Endothelial cell of umbilical vein (primary cell): ENCODE measurements at regions not wholly inside any gene's neighbourhood (a gene's known extent, or its start where the extent isn't known, plus 50 kb on each side); places are given as distances from the start of the nearest gene placed in this dataset.

Experiments
- BruUV-seq: library from RNA; stranded (reverse); fragments of 400-500 nt; replicated peaks from 2 replicates; lab custom pipeline; 2021; lab: Mats Ljungman, UMichigan
- CTCF ChIA-PET: fragments of 300-600, 350-600 bp; sonication (Branson Sonifier 250); formaldehyde crosslinking; loops from one replicate; lab custom pipeline; 2021; ENCODE audit warnings: antibody characterized with exemption, inconsistent platforms; lab: Charles Lee
- POLR2A ChIA-PET: fragments of 300-600, 350-600 bp; sonication (Branson Sonifier 250); formaldehyde crosslinking; loops from one replicate; lab custom pipeline; 2021; ENCODE audit warnings: antibody characterized with exemption, inconsistent platforms; lab: Charles Lee
- DNase-seq: peaks from one replicate; pipeline ENCODE4 v3.0.0-alpha.2; 2011; ENCODE audit warnings: low read depth, low spot score
- FAIRE-seq: peaks from 2 replicates; lab custom pipeline; 2011; peaks lifted over from hg19 to GRCh38; lab: Jason Lieb, UNC
- H2AFZ ChIP-seq: 2 replicates; pipeline ENCODE4 v1.6.0; 2012; ENCODE audit warnings: low read depth, low read length, control low read depth, inconsistent platforms
- H3K27ac ChIP-seq: 2 replicates; pipeline ENCODE4 v1.5.1; 2011; ENCODE audit warnings: low read depth, mild to moderate bottlenecking, control low read depth, low read length, moderate library complexity; ENCODE audit not compliant: insufficient read depth
- H3K27me3 ChIP-seq, 2 experiments: 2 replicates each; pipeline versions ENCODE4 v1.6.0 to v1.6.1; 2011; ENCODE audit warnings: low read length in 2 of 2, mixed read lengths in 1 of 2; ENCODE audit not compliant: control insufficient read depth in 2 of 2, insufficient read depth in 2 of 2
- H3K36me3 ChIP-seq, 2 experiments: 2 replicates in 1 of 2; 3 replicates in 1 of 2; pipeline ENCODE4 v1.5.1; 2011; ENCODE audit warnings: low read length in 2 of 2, mild to moderate bottlenecking in 1 of 2, moderate library complexity in 1 of 2; ENCODE audit not compliant: control insufficient read depth in 2 of 2, insufficient read depth in 2 of 2; ENCODE audit errors: extremely low read depth in 1 of 2
- H3K4me1 ChIP-seq: 3 replicates; pipeline ENCODE4 v1.5.1; 2011; ENCODE audit warnings: mild to moderate bottlenecking, low read length; ENCODE audit not compliant: control insufficient read depth, insufficient read depth; ENCODE audit errors: extremely low read depth
- H3K4me2 ChIP-seq: 2 replicates; pipeline ENCODE4 v1.6.1; 2011; ENCODE audit warnings: low read length, control low read depth, mixed read lengths; ENCODE audit not compliant: insufficient read depth
- H3K4me3 ChIP-seq, 3 experiments: fragments of 200-600 bp in 1 of 3; sonication (generic), shearing (Covaris generic) in 1 of 3; replicated peaks in 1 of 3; 2 replicates each; pipeline ENCODE4 v1.5.1; 2011 to 2016; ENCODE audit warnings: control low read depth in 3 of 3, low read length in 3 of 3, mild to moderate bottlenecking in 2 of 3, inconsistent platforms in 1 of 3, low read depth in 1 of 3, moderate library complexity in 1 of 3; ENCODE audit not compliant: insufficient read depth in 1 of 3
- H3K79me2 ChIP-seq: 2 replicates; pipeline ENCODE4 v1.6.0; 2012; ENCODE audit warnings: low read length, inconsistent platforms; ENCODE audit not compliant: control insufficient read depth, insufficient read depth
- H3K9ac ChIP-seq: replicated peaks from 2 replicates; pipeline ENCODE3; 2011; ENCODE audit warnings: low read length, control low read depth; ENCODE audit not compliant: insufficient read depth; ENCODE audit errors: extremely low read depth
- H3K9me1 ChIP-seq: replicated peaks from 3 replicates; pipeline ENCODE4 v1.6.0; 2011; ENCODE audit warnings: mild to moderate bottlenecking, low read length; ENCODE audit not compliant: control insufficient read depth, insufficient read depth; ENCODE audit errors: extremely low read depth
- H3K9me3 ChIP-seq: replicated peaks from 2 replicates; pipeline ENCODE4 v1.5.1; 2012; ENCODE audit warnings: low read length, inconsistent platforms; ENCODE audit not compliant: control insufficient read depth, insufficient read depth
- H4K20me1 ChIP-seq: replicated peaks from 2 replicates; pipeline ENCODE3; 2011; ENCODE audit warnings: mild to moderate bottlenecking, low read length; ENCODE audit not compliant: control insufficient read depth, insufficient read depth; ENCODE audit errors: extremely low read depth
- EZH2 ChIP-seq: IDR thresholded peaks from 2 replicates; pipeline ENCODE4 v1.6.1; 2012; ENCODE audit warnings: borderline replicate concordance, low read depth, mild to moderate bottlenecking, moderate library complexity, low read length, inconsistent platforms; ENCODE audit not compliant: severe bottlenecking
- FOS ChIP-seq: IDR thresholded peaks from 2 replicates; pipeline ENCODE4 v1.6.1; 2011; ENCODE audit warnings: mild to moderate bottlenecking, low read length, moderate library complexity, borderline replicate concordance; ENCODE audit not compliant: insufficient read depth
- GATA2 ChIP-seq: IDR thresholded peaks from 2 replicates; pipeline ENCODE4 v1.7.0; 2011; ENCODE audit warnings: low read depth, mild to moderate bottlenecking, moderate library complexity, mixed read lengths, low read length; ENCODE audit not compliant: insufficient read length, insufficient read depth
- JUN ChIP-seq: IDR thresholded peaks from 2 replicates; pipeline ENCODE4 v1.6.1; 2011; ENCODE audit warnings: borderline replicate concordance, low read depth; ENCODE audit not compliant: insufficient read length, insufficient read depth
- MYC ChIP-seq: IDR thresholded peaks from one replicate; pipeline ENCODE4 v1.6.1; 2011; ENCODE audit warnings: mild to moderate bottlenecking, low read depth, low read length
- POLR2A ChIP-seq: IDR thresholded peaks from 2 replicates; pipeline ENCODE4 v1.6.1; 2012; ENCODE audit warnings: low read depth, mild to moderate bottlenecking, control low read depth, low read length
- POLR2AphosphoS5 ChIP-seq: IDR thresholded peaks from 2 replicates; pipeline ENCODE4 v1.6.1; 2012; ENCODE audit warnings: low read depth, mild to moderate bottlenecking, control low read depth, low read length, moderate library complexity; ENCODE audit not compliant: insufficient read depth
- dilution Hi-C: fragments of 300-500 bp; cut with MboI; formaldehyde crosslinking; loops from one replicate; pipeline ENCODE4 v1.15.0; 2019; ENCODE audit warnings: low sequenced_read_pairs; ENCODE audit not compliant: extremely low pct_ligation_motif_present
- intact Hi-C: fragments of 100-400 bp; cut with micrococcal nuclease; formaldehyde crosslinking; loops from one replicate; pipeline ENCODE4 v1.10.0; 2022
- TF ChIP-seq, protein P1 (sequence below), 2 donors: IDR thresholded peaks; 1 replicate in 1 of 2; 2 replicates in 1 of 2; pipeline ENCODE4 v1.5.1; 2011; ENCODE audit warnings: low read length in 2 of 2, mild to moderate bottlenecking in 2 of 2, moderate library complexity in 2 of 2, control low read depth in 1 of 2, inconsistent platforms in 1 of 2, low read depth in 1 of 2; ENCODE audit not compliant: insufficient read depth in 1 of 2; ENCODE audit errors: extremely low read depth in 1 of 2
- TF ChIP-seq, protein P2 (sequence below): IDR thresholded peaks from 2 replicates; pipeline ENCODE4 v1.6.1; 2011; ENCODE audit not compliant: insufficient read depth, insufficient read length

DNA sequence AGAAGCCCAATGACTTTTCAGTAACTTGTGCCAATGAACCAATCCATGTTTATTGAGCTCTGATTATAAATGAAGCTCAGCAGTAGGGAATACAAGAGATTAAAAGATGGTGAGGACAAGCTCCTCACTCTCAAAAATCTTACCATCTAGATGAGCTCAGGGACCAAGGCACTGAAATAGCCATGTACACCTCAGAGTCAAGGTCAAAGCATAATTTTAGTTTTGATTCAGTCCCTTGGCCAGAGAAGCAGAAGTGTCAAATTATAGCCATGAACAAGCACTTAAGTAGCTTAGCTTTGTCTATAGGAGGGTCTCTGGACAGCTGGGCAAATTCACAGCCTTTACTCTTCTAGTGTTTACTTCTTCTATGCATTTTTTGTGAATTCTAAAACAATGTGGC is 131.0 kb upstream of the DTNBP1 start:
- ChIA-PET CTCF (interaction anchor here (1.1 to 1.2 kb wide), 3 partner anchors 16 to 389 kb away, joined by 3 to 4 read pairs (median 4); partner anchors contain the start of gene MYLIP), POLR2A (no interaction called here)
- Histone ChIP-seq H3K27ac (no peak overlapping the region), H3K9ac (no peak overlapping the region), H3K4me3 (no peak overlapping the region), H4K20me1 (no peaks in the 10 kb centered on the region), H3K4me2 (no peak overlapping the region), H3K79me2 (no peaks in the 10 kb centered on the region), H2AFZ (no peak overlapping the region), H3K4me1 (no peaks in the 10 kb centered on the region), H3K9me3 (no peaks in the 10 kb centered on the region), H3K36me3 (no peaks in the 10 kb centered on the region), H3K9me1 (no peaks in the 10 kb centered on the region), H3K27me3 (no peaks in the 10 kb centered on the region)
- intact Hi-C loops, result no loop called here
- BruUV-seq, result no TSS peak
- TF ChIP-seq JUN (no peak), MYC (no peak)
- dilution Hi-C loops, result no loop called here
- FAIRE-seq (no peak), DNase-seq (no peak)

DNA sequence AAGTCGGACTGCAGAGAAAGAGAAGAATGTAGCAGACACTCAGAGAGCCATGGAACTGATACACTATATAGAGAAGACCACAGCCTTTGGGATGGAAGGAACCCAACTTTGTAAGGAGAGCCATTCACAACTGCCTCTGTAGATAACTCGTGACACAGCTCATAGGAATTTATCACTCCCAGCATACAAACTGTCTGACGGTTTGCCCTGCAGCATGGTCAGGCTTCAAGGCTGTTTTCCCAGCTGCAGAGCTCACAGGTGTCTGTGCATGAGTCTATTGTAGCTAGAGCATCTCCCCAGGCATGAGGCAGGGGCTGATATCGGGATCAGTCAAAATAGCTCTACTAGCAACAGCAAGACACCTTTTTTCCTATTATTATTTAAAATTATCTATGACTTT is 130.5 kb upstream of the DTNBP1 start:
- no peaks in the 10 kb centered on the region for H3K79me2 ChIP-seq
- DNase-seq (no peak), FAIRE-seq (no peak)
- TF ChIP-seq, protein P1, sequence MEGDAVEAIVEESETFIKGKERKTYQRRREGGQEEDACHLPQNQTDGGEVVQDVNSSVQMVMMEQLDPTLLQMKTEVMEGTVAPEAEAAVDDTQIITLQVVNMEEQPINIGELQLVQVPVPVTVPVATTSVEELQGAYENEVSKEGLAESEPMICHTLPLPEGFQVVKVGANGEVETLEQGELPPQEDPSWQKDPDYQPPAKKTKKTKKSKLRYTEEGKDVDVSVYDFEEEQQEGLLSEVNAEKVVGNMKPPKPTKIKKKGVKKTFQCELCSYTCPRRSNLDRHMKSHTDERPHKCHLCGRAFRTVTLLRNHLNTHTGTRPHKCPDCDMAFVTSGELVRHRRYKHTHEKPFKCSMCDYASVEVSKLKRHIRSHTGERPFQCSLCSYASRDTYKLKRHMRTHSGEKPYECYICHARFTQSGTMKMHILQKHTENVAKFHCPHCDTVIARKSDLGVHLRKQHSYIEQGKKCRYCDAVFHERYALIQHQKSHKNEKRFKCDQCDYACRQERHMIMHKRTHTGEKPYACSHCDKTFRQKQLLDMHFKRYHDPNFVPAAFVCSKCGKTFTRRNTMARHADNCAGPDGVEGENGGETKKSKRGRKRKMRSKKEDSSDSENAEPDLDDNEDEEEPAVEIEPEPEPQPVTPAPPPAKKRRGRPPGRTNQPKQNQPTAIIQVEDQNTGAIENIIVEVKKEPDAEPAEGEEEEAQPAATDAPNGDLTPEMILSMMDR (IDR thresholded peaks at IDR 0.05; ENCODE audit: extremely low read depth in 1 of 2, insufficient read depth in 1 of 2, low read depth in 1 of 2, low read length in 2 of 2), result no peak
- TF ChIP-seq MYC, result no peak
- TF ChIP-seq POLR2A, result no peak
- no peak for TF ChIP-seq FOS
- TF ChIP-seq, protein P2, sequence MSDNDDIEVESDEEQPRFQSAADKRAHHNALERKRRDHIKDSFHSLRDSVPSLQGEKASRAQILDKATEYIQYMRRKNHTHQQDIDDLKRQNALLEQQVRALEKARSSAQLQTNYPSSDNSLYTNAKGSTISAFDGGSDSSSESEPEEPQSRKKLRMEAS, result no peak
- no peak for TF ChIP-seq GATA2
- no peak for TF ChIP-seq EZH2
- TF ChIP-seq POLR2AphosphoS5, result no peak
- no peak for TF ChIP-seq JUN
- no peak overlapping the region for H3K4me2 ChIP-seq
- H3K9me3 ChIP-seq, result no peaks in the 10 kb centered on the region
- no peaks in the 10 kb centered on the region for H3K4me1 ChIP-seq
- no TSS peak for BruUV-seq
- ChIA-PET CTCF (interaction anchor here (1.1 to 1.2 kb wide), 3 partner anchors 16 to 390 kb away, joined by 3 to 4 read pairs (median 4); partner anchors contain the start of gene MYLIP), POLR2A (no interaction called here)
- no peak overlapping the region for H3K9ac ChIP-seq
- no peaks in the 10 kb centered on the region for H3K9me1 ChIP-seq
- no peaks in the 10 kb centered on the region for H3K27me3 ChIP-seq
- no peak overlapping the region for H2AFZ ChIP-seq
- dilution Hi-C loops, result no loop called here
- H4K20me1 ChIP-seq, result no peaks in the 10 kb centered on the region
- H3K36me3 ChIP-seq, result no peaks in the 10 kb centered on the region
- H3K27ac ChIP-seq, result no peak overlapping the region
- H3K4me3 ChIP-seq, result no peak overlapping the region
- intact Hi-C loops, result no loop called here
